ENCODE measurements at regions not wholly inside any gene's neighbourhood (a gene's known extent, or its start where the extent isn't known, plus 50 kb on each side); places are given as distances from the start of the nearest gene placed in this dataset.
"Not testable (repeated sequence)": the region's sequence is repeated elsewhere in the genome, so short reads cannot be mapped to it uniquely, and the experiment has no call there.

GRCh38 chr6:167688123-167688522 is 138.6 kb upstream of the AFDN start:
- DNase-seq (ENCODE audit: low read depth in 4 of 4, low spot score in 2 of 4), result no peak

- DNase-seq (ENCODE audit: low read depth in 4 of 4, low spot score in 2 of 4), result no peak
Measured at GRCh38 chr6:167689278-167689677, 137.4 kb upstream of the AFDN start.

- no peak for DNase-seq (ENCODE audit: low read depth in 4 of 4, low spot score in 2 of 4)
Measured at GRCh38 chr6:167689751-167690150, 137.0 kb upstream of the AFDN start.

GRCh38 chr6:167690167-167690922 is 136.4 kb upstream of the AFDN start:
- not testable (repeated sequence) for DNase-seq (ENCODE audit: low read depth in 4 of 4, low spot score in 2 of 4)

GRCh38 chr6:167690931-167691330 is 135.8 kb upstream of the AFDN start:
- no peak for DNase-seq (ENCODE audit: low read depth in 4 of 4, low spot score in 2 of 4)

GRCh38 chr6:167691533-167692312 is 135.0 kb upstream of the AFDN start:
- DNase-seq (ENCODE audit: low read depth in 4 of 4, low spot score in 2 of 4), result no peak

GRCh38 chr6:167693478-167693877 is 133.2 kb upstream of the AFDN start:
- DNase-seq (ENCODE audit: low read depth in 4 of 4, low spot score in 2 of 4), result not testable (repeated sequence)

GRCh38 chr6:167695831-167696230 is 130.9 kb upstream of the AFDN start:
- DNase-seq (ENCODE audit: low read depth in 4 of 4, low spot score in 2 of 4), result no peak

- no peak for DNase-seq (ENCODE audit: low read depth in 4 of 4, low spot score in 2 of 4)
Measured at GRCh38 chr6:167696296-167696695, 130.4 kb upstream of the AFDN start.

- no peak for DNase-seq (ENCODE audit: low read depth in 4 of 4, low spot score in 2 of 4)
Measured at GRCh38 chr6:167697316-167697715, 129.4 kb upstream of the AFDN start.

- no peak for DNase-seq (ENCODE audit: low read depth in 4 of 4, low spot score in 2 of 4)
Measured at GRCh38 chr6:167698540-167698939, 128.2 kb upstream of the AFDN start.

GRCh38 chr6:167699141-167699931 is 127.4 kb upstream of the AFDN start:
- no peak for DNase-seq (ENCODE audit: low read depth in 4 of 4, low spot score in 2 of 4)

- DNase-seq (ENCODE audit: low read depth in 4 of 4, low spot score in 2 of 4), result no peak
Measured at GRCh38 chr6:167700199-167700598, 126.5 kb upstream of the AFDN start.

- DNase-seq (ENCODE audit: low read depth in 4 of 4, low spot score in 2 of 4), result no peak
Measured at GRCh38 chr6:167701010-167701409, 125.7 kb upstream of the AFDN start.

- DNase-seq (ENCODE audit: low read depth in 4 of 4, low spot score in 2 of 4), result no peak
Measured at GRCh38 chr6:167702241-167702827, 124.4 kb upstream of the AFDN start.

- no peak for DNase-seq (ENCODE audit: low read depth in 4 of 4, low spot score in 2 of 4)
Measured at GRCh38 chr6:167703347-167703746, 123.4 kb upstream of the AFDN start.

GRCh38 chr6:167703781-167704180 is 122.9 kb upstream of the AFDN start:
- DNase-seq (ENCODE audit: low read depth in 4 of 4, low spot score in 2 of 4), result no peak

GRCh38 chr6:167704396-167704901 is 122.3 kb upstream of the AFDN start:
- no peak for DNase-seq (ENCODE audit: low read depth in 4 of 4, low spot score in 2 of 4)

- no peak for DNase-seq (ENCODE audit: low read depth in 4 of 4, low spot score in 2 of 4)
Measured at GRCh38 chr6:167705211-167705750, 121.4 kb upstream of the AFDN start.

GRCh38 chr6:167706313-167707109 is 120.2 kb upstream of the AFDN start:
- DNase-seq (ENCODE audit: low read depth in 4 of 4, low spot score in 2 of 4), result no peak
